Activated T-helper 9 cell treated with anti-CD3 and anti-CD28 coated beads, Interleukin-2, amount 50 U/mL, for 16 hours (primary cell): ENCODE measurements at regions not wholly inside any gene's neighbourhood (a gene's known extent, or its start where the extent isn't known, plus 50 kb on each side); places are given as distances from the start of the nearest gene placed in this dataset.

Experiments
- DNase-seq: peaks from one replicate; pipeline ENCODE4 v3.0.0-alpha.2; 2020; ENCODE audit warnings: low read depth

GRCh38 chr2:7468955-7469354, 551.7 kb downstream of the RNF144A start:
- DNase-seq, result no peak

DNA sequence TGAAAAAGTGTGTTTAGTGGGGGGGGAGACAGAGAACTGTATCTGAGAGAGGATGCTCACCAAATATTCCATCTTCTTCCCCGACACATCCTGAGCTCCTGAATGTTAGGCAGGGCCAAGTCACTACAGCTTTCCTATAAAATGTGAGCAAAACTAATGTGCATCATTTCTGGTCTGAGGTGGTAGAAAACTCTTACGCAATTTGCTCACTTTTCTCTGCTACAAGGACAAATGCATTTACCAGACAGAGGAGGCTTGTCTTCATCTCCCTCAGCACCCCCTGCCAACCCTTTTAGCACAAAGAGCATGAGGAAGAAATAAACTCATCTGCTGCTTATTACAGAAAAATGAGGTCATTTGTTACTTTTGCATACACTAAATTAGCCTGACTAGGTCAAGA, 554.0 kb downstream of the RNF144A start:
- DNase-seq, result no peak

DNA sequence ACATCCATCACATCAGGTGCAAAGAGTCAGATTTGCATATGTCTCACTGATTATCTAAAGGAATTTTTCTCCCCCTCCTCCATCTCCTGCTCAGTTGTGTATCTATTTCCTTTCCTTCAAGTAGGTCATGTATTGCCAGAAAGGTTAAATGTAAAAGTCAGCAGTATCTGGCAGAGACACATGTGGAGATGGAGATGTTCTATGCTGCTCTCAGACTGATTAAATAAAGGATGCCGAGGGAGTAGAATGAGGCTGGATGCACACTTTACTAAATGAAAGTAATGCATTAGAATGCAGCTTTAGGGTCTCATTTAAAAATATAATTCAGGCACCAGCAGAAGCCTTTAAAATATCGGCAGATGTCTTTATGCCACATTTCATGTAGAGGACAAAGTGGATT, 555.3 kb downstream of the RNF144A start:
- DNase-seq, result no peak

GRCh38 chr2:7473135-7473771, 556.0 kb downstream of the RNF144A start:
- no peak for DNase-seq

DNA sequence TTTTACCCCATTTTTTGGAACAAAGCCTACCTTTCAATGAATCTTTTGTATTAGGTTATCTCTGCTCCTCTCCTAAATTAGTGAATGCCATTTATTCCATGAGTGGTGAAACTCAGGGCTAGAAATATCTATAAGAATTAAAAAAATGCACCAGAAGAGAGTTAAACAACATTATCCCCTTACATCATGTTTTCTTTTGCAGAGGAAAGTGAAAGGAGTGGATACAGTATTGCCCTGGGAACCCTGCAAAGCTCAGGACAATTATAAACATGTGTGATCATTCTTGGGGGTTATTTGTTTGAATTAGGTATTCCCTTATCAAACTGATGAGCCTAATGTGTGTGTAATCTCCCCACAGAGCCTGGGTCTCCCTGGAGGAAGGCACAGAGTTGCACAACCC, 559.2 kb downstream of the RNF144A start:
- DNase-seq, result no peak

DNA sequence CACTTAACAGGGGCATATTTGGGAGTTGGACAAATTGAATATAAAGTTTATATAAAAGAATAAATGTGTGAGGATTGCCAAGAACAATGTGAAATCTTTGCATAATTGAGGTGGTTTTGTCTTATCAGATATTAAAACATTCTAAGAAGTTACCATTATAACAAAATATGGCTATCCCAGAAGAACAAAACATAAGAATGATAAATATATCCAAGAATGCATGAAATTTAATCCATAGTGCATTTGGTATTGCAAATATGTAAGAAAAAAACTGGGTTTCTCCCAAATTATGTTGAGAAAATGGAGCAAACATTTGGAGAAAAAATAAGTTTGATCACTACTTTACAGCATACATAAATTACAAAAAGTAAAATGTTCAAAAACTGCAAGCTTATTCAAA, 562.4 kb downstream of the RNF144A start:
- no peak for DNase-seq

- no peak for DNase-seq
Observed at GRCh38 chr2:7480431-7480830, 563.2 kb downstream of the RNF144A start.

DNA sequence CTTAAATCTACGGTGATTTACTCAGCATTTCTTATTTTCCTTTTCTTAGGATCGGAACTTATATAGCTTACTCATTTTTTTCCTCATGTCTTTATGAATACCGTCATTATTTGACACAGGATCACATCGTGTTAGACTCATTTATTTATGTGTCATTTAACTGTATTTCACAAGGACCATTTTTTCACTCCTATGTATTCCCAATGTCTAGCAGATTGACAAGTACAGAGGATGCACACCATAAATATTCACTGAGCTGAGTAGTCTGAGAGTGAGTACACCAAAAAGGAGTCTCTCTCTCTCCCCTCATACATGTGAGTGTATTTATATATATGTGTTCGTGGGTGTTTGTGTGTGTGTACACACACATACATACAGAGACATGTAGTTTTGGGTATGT, 573.5 kb downstream of the RNF144A start:
- DNase-seq, result no peak

DNA sequence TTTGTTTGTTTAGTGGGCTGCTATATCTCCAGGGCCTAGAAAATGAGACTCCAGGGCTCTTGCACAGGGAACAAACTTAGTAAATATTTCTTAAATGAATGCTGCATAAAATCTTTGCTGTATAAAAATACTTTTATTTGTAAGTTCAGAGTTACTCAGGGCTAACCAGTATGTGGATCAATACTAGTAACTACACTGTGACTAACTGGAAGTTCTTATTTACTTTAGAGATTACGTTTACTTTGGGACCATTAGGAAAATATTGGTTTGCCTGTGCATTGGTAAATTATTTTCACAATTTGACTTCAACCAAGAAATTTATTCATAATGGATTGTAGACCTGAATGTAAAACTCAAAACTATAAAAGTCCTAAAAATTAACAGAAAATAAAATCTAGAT, 575.5 kb downstream of the RNF144A start:
- no peak for DNase-seq

- DNase-seq, result no peak
Observed at GRCh38 chr2:7497178-7497577, 580.0 kb downstream of the RNF144A start.

- no peak for DNase-seq
Observed at GRCh38 chr2:7499018-7499417, 581.8 kb downstream of the RNF144A start.

DNA sequence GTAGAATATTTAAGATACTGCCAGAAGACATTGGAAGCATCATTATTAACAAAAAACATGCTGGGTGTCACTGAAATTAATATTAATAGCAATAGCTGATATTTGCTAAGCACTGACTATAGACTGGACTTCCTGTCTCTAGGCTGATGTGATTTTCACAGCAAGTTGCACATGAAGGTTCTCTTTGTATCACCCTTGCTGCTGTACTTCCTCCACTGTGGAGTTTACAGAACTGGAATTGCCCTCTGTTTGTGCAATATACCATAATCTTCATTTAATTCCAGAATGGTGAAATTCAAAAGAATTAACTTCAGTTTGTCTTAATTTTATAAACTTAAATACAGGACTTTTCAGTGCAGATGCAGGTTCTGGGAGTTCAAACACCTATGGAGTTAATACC, 585.1 kb downstream of the RNF144A start:
- no peak for DNase-seq

GRCh38 chr2:7508296-7508943, 591.2 kb downstream of the RNF144A start:
- DNase-seq, result no peak

- no peak for DNase-seq
Observed at GRCh38 chr2:7510353-7510752, 593.1 kb downstream of the RNF144A start.

DNA sequence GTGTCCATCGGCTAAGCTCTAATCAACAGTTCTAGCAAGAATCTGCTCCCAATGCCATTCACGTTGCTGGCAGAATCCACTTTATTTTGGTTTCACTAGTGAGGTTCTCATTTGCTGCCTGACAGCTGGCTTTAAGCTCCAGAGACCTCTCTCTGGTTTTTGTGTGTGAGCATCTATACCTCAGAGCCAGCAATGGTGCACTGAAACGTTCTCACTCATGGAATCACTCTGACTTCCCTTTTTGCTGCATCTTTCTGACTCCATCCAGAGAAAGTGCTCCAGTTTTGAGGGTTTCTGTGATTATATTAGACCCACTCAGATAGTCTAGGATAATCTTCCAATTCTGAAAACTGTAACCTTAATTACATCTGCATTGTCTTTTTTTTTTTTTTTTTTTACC, 596.6 kb downstream of the RNF144A start:
- no peak for DNase-seq

GRCh38 chr2:7515327-7515726, 598.1 kb downstream of the RNF144A start:
- no peak for DNase-seq

GRCh38 chr2:7516484-7517063, 599.4 kb downstream of the RNF144A start:
- no peak for DNase-seq

- no peak for DNase-seq
Observed at GRCh38 chr2:7517088-7517487, 599.9 kb downstream of the RNF144A start.

- no peak for DNase-seq
Observed at GRCh38 chr2:7517851-7518250, 600.6 kb downstream of the RNF144A start.

DNA sequence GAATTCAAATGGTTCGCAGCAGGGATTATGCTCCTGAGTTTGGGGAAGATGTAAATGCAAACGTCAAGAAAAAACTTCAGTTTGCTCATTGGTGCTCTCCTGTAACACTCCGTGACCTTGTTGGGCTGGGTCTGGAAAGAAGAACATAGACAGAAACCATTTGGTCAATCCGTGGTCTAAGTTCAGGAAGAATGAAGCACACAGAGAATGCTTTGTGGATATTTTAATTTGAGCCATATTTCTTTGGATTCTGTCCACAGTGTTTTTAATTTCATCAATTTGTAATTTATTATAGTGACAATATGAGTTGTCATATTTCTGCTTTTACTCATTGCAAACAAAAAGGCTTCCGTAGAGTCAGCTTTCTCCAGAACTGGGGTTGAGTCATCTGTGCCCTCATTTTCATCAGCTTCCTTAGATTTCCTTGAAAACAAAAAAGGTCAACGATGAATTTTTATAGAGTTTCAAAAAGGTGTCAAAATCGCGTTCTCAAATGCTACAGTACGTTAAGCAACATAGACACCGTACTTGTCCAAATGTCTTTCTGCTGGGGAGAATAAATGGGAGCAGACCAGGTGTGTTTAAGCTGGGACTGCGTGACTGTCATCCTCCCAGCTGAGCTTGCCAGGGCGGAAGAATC, 606.4 kb downstream of the RNF144A start:
- DNase-seq, result no peak

- no peak for DNase-seq
Observed at GRCh38 chr2:7524195-7524594, 607.0 kb downstream of the RNF144A start.

- DNase-seq, result no peak
Observed at GRCh38 chr2:7525746-7526145, 608.5 kb downstream of the RNF144A start.

DNA sequence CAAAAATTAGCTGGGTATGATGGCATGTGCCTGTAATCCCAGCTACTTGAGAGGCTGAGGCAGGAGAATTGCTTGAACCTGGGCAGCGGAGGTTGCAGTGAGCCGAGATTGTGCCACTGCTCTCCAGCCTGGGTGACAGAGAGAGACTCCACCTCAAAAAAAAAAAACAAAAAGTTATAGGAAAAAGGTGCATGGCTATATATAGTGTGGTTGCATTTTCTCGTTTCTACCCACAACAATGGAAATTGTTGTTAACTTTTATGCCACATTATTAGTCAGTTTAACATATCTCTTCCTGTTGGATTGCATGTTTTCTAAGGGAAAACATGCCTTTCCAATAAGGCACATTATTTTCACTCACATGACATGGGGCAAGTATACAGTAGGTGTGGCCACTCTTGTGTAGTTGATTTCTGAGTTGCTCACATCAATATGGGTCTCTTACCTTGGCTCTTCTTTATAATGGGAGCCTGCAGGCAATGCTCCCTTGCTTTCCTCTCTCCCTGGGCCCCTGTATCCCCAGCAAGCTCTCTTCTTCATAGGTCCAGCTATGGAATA, 610.0 kb downstream of the RNF144A start:
- DNase-seq, result no peak
